ENCODE measurements at regions not wholly inside any gene's neighbourhood (a gene's known extent, or its start where the extent isn't known, plus 50 kb on each side); places are given as distances from the start of the nearest gene placed in this dataset.

DNA sequence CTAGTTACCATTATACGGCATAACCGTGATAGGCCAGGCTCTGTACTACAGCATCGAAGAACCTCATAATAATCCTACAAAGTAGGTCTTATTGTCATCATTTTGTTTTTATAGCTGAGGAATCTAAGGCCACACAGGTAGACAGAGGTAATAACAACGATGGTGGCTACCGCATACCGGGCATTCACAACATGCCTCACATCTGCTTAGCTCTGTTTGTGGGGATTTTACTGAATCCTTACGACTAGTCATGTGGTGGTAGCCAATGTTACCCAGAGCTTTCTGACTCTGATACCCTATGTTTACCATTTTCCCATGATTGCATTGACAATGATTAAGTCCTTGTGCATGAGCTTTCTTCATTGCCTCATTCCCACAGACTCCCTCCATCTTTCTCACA, 269.4 kb downstream of the TCF7L2 start:
- no peak for DNase-seq

GRCh38 chr10:113221756-113222168, 271.7 kb downstream of the TCF7L2 start:
- peak; percentile 83 for DNase-seq

GRCh38 chr10:113222207-113222606, 272.2 kb downstream of the TCF7L2 start:
- DNase-seq = no peak

- DNase-seq = no peak
Measured at GRCh38 chr10:113225364-113225763, 275.3 kb downstream of the TCF7L2 start.

GRCh38 chr10:113225903-113226302, 275.9 kb downstream of the TCF7L2 start:
- no peak for DNase-seq

DNA sequence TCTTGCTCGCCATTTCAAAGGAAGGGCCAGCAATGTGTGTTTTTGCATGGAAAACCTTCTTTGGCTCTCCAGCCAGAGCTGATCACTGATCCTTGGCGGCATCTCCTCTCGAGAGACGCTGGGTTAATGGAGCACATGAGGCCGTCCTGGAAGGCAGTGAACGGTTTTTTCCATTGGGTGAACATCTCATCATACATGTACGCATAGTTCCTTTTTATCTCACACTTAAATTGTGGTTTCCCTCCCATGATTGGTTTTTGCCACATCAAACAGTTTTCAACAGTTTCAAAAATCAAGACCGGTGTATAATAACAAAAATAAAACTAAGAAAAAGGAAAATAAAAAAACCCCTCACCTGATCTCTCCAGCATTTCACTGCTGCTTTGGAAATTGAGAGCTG, 276.4 kb downstream of the TCF7L2 start:
- no peak for DNase-seq

- no peak for DNase-seq
Measured at GRCh38 chr10:113226831-113227445, 276.9 kb downstream of the TCF7L2 start.

DNA sequence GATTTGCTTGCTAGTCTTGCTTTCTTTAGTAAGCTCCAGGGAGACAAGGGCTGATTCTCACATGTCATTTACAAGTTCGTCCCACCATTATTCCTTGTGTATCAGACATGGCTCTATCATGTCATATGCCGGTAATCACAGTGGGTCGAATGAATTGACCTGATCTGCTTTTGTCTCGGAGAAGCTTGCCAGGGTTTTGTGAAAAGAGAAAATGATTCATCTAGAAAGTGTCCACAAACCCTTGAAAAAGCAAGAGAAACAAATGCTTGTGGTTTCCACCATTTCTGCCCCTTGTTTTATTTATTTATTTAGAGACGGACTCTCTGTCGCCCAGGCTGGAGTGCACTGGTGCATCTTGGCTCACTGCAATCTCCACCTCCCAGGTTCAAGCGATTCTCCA, 278.5 kb downstream of the TCF7L2 start:
- peak; percentile 72 for DNase-seq

GRCh38 chr10:113230011-113230610, 280.1 kb downstream of the TCF7L2 start:
- no peak for DNase-seq

DNA sequence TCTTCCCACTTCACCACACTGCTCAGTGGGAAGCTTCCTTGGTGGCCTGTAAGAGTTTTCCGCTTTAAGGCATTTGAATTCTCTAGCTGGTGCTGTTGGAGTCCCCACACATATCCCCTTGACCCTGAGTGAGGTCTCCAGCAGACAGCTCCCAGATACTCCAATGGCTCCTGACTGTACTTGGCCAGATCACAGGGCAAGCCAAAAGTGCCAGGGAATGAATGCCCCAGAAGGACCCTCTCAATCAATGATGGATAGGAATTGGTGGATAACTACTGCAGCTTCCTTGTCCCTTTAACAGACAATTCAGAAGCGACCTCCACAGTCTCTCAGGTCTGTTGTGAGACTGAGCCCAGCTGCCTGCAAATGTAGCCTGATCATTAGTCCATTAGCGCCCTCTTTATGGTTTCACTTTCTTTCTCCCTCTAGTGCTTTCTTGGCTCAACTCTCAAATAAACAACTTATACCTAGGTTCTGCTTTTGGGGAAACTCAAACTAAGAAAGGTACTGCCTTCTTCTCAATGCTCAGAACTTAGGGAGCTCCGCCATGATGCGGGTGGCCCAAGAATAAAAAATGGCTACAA, 283.0 kb downstream of the TCF7L2 start:
- no peak for DNase-seq

DNA sequence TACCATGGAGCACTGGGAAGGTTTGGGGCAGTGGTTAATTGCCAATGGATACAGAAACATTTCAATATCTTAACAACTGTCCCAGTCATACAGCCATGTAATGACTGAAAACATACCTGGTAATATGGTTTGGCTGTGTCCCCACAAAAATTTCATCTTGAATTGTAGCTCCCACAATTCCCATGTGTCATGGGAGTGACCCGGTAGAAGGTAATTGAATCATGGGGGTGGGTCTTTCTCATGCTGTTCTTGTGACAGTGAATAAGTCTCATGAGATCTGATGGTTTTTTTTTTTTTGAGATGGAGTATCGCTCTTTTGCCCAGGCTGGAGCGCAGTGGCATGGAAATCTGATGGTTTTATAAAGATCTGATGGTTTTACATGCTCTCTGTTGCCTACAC, 284.4 kb downstream of the TCF7L2 start:
- DNase-seq = no peak

DNA sequence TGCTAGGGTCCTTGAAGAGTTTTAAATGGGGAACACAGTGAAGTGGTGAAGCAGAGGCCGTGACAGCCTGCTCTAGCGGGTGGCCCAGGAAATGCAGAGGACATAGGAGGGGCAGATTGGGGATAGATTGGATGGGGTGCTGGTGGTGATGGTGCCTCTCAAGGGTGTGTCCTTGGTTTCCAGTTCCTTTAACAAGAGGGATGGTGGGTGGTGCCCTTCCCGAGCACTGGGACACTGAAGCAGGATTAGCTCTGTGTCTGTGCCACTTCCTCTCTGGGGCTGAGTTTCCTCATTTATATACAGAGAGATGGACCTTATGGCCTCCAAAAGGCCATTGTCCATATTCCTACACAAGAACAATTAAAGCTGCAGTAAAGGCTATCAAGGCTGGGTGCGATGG, 285.5 kb downstream of the TCF7L2 start:
- DNase-seq = no peak

GRCh38 chr10:113236998-113237397, 287.0 kb downstream of the TCF7L2 start:
- no peak for DNase-seq

DNA sequence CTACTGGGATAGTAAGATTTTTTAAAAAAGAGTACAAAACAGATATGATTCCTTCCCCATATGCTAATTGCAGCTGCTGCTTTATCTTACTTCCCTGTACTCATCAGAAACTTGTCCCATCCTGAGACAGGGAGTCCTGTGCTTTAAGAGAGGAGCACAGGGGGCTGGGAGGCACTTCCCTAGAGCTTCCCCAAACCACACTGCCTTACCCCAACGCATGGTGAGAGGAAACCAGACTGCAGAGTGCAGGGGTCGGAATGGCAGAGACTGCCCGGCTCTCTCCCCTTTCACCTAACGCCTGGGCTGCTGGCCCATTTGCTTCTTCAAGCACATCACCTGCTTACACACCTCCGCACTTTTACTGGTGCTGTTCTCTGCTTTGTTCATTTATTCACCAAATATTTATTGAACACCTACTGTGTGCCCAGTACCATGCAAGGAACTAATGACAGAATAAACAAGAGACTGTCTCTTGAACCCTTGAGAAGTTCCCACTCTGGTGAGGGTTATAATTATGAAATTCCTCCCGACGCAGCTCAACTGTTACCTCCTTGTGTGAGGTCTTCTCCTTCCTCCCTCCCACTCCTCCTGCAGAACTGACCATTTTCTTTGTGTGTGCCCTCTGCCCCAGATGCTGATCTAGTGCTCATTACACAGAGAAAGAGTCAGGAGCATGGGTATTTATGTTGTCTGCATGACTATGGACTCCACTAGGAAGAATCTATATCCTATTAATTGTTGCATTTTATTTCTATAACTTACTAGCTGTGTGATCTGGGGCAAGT, 289.7 kb downstream of the TCF7L2 start:
- DNase-seq = no peak

GRCh38 chr10:113240736-113241135, 290.7 kb downstream of the TCF7L2 start:
- no peak for DNase-seq

DNA sequence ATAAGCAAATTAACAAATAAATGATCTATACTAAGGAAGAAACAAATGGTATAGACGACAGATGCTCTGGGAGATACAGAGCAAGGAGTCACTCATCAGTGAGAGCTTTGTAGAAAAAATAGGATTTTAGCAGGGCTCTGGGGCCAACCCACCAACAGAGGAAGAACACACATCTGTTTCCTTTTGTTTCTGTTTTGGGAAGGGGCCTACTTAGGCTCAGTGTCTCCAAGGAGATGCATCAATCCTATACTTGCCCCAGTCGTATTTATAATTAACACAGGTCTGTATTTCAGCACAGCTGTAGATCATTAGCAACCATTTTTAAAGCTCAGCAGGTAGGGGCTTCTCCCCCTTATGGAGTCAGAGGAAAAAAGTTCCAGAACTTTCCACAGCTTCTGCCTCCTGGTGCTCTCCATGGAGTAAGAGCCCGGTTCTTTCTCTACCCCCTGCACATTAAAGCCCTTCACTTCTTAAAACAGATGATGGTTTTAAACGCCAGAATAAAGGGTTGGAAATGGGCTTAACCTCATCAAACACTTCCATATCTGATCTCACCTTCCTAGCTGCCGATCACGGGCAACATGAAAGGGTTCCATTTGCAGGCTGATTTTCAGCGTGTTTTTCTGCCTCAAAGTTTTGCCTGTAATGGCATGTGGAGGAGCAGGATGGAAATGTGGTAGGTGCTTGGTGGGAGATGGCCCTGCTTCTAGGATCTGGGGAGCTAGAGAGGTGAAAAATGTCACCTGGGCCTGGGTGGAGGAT, 291.7 kb downstream of the TCF7L2 start:
- DNase-seq = no peak

DNA sequence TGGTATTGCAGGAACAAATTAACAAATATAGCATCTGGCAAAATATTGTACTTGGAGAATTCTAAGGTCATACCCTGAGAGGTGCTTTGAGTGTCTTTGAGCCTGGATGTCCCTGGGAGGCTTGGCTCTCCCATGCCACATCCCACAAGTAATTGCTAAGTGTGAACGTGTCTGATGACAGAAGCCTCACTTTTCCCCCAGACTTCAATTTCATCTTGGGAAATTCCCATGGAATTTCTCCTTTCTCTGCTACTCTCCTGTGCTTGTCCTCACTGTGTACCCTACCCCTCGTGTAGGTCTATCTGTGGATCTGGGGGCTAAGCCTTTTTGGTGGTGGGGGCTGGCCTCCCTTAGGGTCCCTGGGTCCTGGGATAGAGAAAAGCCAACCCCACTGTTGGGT, 293.3 kb downstream of the TCF7L2 start:
- no peak for DNase-seq

GRCh38 chr10:113244750-113245149, 294.7 kb downstream of the TCF7L2 start:
- no peak for DNase-seq

DNA sequence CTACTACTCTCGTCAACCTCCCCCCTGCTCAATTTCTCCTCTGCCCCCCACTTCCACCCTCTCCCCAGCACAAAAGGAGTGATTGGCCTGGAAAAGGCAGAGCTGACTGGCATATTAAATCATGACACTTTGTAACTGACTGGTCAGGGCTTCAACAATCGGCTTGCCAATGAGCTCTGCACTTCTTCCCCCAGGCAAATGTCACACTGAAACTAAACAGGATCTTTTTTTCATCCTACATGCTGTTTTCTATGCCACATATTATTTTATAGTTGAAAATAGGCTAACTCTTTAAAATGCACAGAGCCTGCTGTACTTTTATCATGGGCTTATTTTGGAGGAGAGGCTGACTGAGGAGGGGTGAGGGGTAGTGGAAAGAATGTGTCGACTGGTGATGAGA, 295.2 kb downstream of the TCF7L2 start:
- no peak for DNase-seq

- no peak for DNase-seq
Measured at GRCh38 chr10:113247050-113247449, 297.0 kb downstream of the TCF7L2 start.

- no peak for DNase-seq
Measured at GRCh38 chr10:113252650-113253618, 299.9 kb upstream of the HABP2 start.

All from fibroblast of skin of right quadriceps (primary cell).